Ascending aorta (tissue), 2 donors: ENCODE measurements at regions not wholly inside any gene's neighbourhood (a gene's known extent, or its start where the extent isn't known, plus 50 kb on each side); places are given as distances from the start of the nearest gene placed in this dataset.

Experiments
- DNase-seq, 2 donors: peaks; one replicate each; pipeline ENCODE4 v3.0.0-alpha.2; 2019; ENCODE audit warnings: low spot score in 2 of 2
- H3K27ac ChIP-seq, 2 donors: fragments of 200-600 bp; sonication (generic); one replicate each; pipeline ENCODE4 v1.5.1; 2016 to 2017; ENCODE audit warnings: mild to moderate bottlenecking in 1 of 2
- H3K27me3 ChIP-seq: fragments of 200-600 bp; sonication (generic); one replicate; pipeline ENCODE4 v1.5.1; 2017
- H3K36me3 ChIP-seq, 2 donors: fragments of 200-600 bp; sonication (generic); one replicate each; pipeline ENCODE4 v1.5.1; 2016
- H3K4me1 ChIP-seq, 2 donors: fragments of 200-600 bp; sonication (generic); one replicate each; pipeline ENCODE4 v1.5.1; 2016 to 2017; ENCODE audit warnings: mild to moderate bottlenecking in 1 of 2
- H3K4me3 ChIP-seq, 2 donors: fragments of 200-600 bp; sonication (generic); one replicate each; pipeline ENCODE4 v1.5.1; 2016 to 2017; ENCODE audit warnings: mild to moderate bottlenecking in 1 of 2
- H3K9me3 ChIP-seq, 2 donors: fragments of 200-600 bp; sonication (generic); one replicate each; pipeline ENCODE4 v1.5.1; 2016
- intact Hi-C: fragments of 100-400 bp; cut with DNase I; formaldehyde crosslinking; loops from one replicate; pipeline ENCODE4 v1.15.1; 2023
- TF ChIP-seq, protein P1 (sequence below), 3 experiments: fragments of 200-600 bp in 2 of 3; fragments of 450-650 bp in 1 of 3; sonication (generic) in 2 of 3; IDR thresholded peaks; one replicate each; pipeline ENCODE4 v1.5.1; 2016 to 2019; ENCODE audit warnings: antibody characterized with exemption in 3 of 3, mild to moderate bottlenecking in 1 of 3, moderate library complexity in 1 of 3

- no peaks in the 10 kb centered on the region for H3K4me1 ChIP-seq
- H3K36me3 ChIP-seq = no peaks in the 10 kb centered on the region
- intact Hi-C loops = no loop called here
- H3K9me3 ChIP-seq = no peaks in the 10 kb centered on the region
- H3K27ac ChIP-seq = no peak overlapping the region
- no peak for DNase-seq
- H3K4me3 ChIP-seq = no peak overlapping the region
- no peaks in the 10 kb centered on the region for H3K27me3 ChIP-seq
- TF ChIP-seq, protein P1, sequence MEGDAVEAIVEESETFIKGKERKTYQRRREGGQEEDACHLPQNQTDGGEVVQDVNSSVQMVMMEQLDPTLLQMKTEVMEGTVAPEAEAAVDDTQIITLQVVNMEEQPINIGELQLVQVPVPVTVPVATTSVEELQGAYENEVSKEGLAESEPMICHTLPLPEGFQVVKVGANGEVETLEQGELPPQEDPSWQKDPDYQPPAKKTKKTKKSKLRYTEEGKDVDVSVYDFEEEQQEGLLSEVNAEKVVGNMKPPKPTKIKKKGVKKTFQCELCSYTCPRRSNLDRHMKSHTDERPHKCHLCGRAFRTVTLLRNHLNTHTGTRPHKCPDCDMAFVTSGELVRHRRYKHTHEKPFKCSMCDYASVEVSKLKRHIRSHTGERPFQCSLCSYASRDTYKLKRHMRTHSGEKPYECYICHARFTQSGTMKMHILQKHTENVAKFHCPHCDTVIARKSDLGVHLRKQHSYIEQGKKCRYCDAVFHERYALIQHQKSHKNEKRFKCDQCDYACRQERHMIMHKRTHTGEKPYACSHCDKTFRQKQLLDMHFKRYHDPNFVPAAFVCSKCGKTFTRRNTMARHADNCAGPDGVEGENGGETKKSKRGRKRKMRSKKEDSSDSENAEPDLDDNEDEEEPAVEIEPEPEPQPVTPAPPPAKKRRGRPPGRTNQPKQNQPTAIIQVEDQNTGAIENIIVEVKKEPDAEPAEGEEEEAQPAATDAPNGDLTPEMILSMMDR (IDR thresholded peaks at IDR 0.05) = no peak
Observed at GRCh38 chr9:105172436-105172835, 72.0 kb upstream of the SLC44A1 start.

GRCh38 chr9:105173306-105173705 lies 71.1 kb upstream of the SLC44A1 start:
- no peak overlapping the region for H3K4me3 ChIP-seq
- H3K27ac ChIP-seq = no peak overlapping the region
- intact Hi-C loops = no loop called here
- no peaks in the 10 kb centered on the region for H3K27me3 ChIP-seq
- H3K36me3 ChIP-seq = no peaks in the 10 kb centered on the region
- no peaks in the 10 kb centered on the region for H3K4me1 ChIP-seq
- no peak for DNase-seq
- H3K9me3 ChIP-seq = no peaks in the 10 kb centered on the region
- TF ChIP-seq, protein P1 (IDR thresholded peaks at IDR 0.05) = no peak

DNA sequence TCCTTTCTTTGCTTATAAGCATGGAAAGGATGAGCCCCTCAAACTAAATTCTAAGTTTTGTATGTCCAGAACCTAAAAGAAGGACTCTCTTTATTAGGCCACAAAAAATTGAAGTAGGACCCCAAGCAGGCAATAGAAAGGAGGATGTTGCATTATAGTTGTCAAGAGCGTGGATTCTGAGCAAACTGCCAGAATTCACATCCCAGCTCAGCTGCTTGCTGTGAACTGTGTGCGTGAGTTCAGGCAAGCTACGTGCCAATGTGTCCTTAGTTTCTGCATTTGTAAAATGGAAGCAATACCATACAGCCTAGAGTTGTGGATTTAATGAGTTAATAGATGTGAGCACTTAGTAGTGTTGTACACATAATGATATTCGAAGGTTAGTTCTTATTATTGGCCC lies 70.6 kb upstream of the SLC44A1 start:
- intact Hi-C loops = no loop called here
- no peaks in the 10 kb centered on the region for H3K36me3 ChIP-seq
- H3K4me3 ChIP-seq = no peak overlapping the region
- no peaks in the 10 kb centered on the region for H3K9me3 ChIP-seq
- no peaks in the 10 kb centered on the region for H3K4me1 ChIP-seq
- H3K27ac ChIP-seq = no peak overlapping the region
- DNase-seq = no peak
- TF ChIP-seq, protein P1 (IDR thresholded peaks at IDR 0.05) = no peak
- H3K27me3 ChIP-seq = no peaks in the 10 kb centered on the region

- Histone ChIP-seq H3K4me1 (no peaks in the 10 kb centered on the region), H3K36me3 (no peaks in the 10 kb centered on the region), H3K27ac (no peak overlapping the region), H3K27me3 (no peaks in the 10 kb centered on the region), H3K4me3 (no peak overlapping the region), H3K9me3 (no peaks in the 10 kb centered on the region)
- no peak for DNase-seq
- intact Hi-C loops = loop anchor here (5.0 kb wide), 1 partner anchor 46 kb away; no protein-coding TSS in a partner anchor
- TF ChIP-seq, protein P1 (IDR thresholded peaks at IDR 0.05) = no peak
Observed at GRCh38 chr9:105176194-105176593, 68.3 kb upstream of the SLC44A1 start.

- no peaks in the 10 kb centered on the region for H3K9me3 ChIP-seq
- no peaks in the 10 kb centered on the region for H3K27me3 ChIP-seq
- intact Hi-C loops = loop anchor here (5.0 kb wide), 1 partner anchor 44 kb away; no protein-coding TSS in a partner anchor
- DNase-seq = no peak
- no peak overlapping the region for H3K27ac ChIP-seq
- TF ChIP-seq, protein P1 (IDR thresholded peaks at IDR 0.05) = no peak
- no peak overlapping the region for H3K4me3 ChIP-seq
- H3K36me3 ChIP-seq = no peaks in the 10 kb centered on the region
- no peaks in the 10 kb centered on the region for H3K4me1 ChIP-seq
Observed at GRCh38 chr9:105178076-105178475, 66.4 kb upstream of the SLC44A1 start.

- no peaks in the 10 kb centered on the region for H3K27me3 ChIP-seq
- intact Hi-C loops = loop anchor here (2.0 kb wide), 1 partner anchor 17 kb away; no protein-coding TSS in a partner anchor
- TF ChIP-seq, protein P1 (IDR thresholded peaks at IDR 0.05) = no peak
- no peak overlapping the region for H3K27ac ChIP-seq
- H3K4me1 ChIP-seq = no peaks in the 10 kb centered on the region
- no peaks in the 10 kb centered on the region for H3K9me3 ChIP-seq
- no peak for DNase-seq
- no peak overlapping the region for H3K4me3 ChIP-seq
- H3K36me3 ChIP-seq = no peaks in the 10 kb centered on the region
Observed at GRCh38 chr9:105187781-105188180, 56.7 kb upstream of the SLC44A1 start.
